Limb (tissue), 2 donors: ENCODE measurements at regions not wholly inside any gene's neighbourhood (a gene's known extent, or its start where the extent isn't known, plus 50 kb on each side); places are given as distances from the start of the nearest gene placed in this dataset.
A peak's percentile ranks its signal among the peaks of the same experiment; 100 is the strongest.

Source experiments
- DNase-seq, 2 donors: peaks; one replicate each; pipeline ENCODE4 v3.0.0-alpha.2; 2016; ENCODE audit errors: extremely low spot score in 2 of 2

DNA sequence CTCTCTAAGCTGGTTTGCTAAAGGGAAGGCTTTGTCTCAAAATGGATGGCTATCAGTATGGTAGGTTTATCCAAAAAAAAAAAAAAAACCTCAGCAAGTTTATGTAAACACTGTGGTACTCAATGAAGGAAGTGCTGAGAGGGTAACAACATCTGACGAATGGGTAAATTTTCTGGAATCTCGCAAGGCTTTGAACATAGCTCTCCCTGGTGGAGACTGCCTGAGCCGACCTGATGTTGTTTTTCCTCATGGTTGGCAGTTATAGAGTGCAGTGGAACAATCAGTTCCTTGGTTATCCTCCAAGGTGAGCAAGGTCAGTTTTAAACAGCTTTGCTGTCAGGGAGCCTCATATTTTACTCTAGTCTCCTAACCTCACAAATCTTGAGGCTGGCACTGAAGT, 94.6 kb downstream of the ZPLD1 start:
- no peak for DNase-seq

DNA sequence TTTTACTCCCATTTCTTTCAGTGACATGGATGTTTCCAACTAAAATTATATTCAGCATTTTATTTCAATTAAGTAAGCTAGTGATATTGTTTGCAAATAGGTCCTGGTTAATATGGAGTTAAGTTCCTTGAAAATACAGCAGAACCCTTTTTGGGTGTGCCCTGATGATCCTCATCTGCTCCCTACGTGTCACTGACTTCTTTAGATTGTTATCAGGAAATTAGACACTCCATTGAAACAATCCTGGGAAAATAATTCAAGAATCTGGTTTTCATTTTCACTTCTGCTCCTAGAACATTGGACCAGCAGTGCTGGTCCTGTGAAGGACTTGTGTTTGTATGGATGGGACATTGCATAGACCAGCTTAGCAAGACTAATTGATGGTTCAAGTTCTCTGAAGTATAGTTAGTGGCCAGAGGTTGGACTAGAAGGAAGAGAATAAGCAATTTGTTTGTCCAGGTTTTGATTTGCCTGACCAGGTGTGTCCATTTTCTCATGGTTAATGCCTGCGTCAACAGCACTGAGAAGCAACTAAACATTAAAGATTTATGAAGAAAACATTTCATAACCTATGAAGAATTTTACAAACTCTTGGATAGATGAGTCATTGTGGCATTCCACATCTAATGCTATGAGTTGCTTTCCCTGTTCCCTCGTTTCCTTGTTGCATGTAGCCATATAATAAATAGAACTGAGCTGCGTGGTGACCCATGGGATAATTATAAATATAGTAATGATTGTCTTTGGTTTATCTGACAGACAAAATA, 95.8 kb downstream of the ZPLD1 start:
- DNase-seq = no peak

DNA sequence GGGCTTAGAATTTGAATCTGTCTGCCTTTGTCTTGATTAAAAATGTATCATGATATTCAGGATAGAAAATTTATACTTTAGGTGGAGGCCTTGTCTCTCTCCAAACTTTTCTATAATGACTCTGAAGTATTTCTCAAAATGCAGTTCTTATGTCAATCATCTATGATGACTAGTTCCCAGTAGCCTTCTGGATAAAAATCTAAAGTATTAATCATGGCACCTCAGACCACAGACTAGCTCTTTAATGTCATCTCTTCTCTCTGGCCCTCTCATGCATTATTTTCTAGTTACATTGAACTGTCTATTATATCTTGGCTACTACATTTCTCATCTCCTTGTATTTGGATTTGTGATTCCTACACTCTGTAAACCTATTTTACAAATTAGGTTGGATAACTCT, 96.9 kb downstream of the ZPLD1 start:
- no peak for DNase-seq

DNA sequence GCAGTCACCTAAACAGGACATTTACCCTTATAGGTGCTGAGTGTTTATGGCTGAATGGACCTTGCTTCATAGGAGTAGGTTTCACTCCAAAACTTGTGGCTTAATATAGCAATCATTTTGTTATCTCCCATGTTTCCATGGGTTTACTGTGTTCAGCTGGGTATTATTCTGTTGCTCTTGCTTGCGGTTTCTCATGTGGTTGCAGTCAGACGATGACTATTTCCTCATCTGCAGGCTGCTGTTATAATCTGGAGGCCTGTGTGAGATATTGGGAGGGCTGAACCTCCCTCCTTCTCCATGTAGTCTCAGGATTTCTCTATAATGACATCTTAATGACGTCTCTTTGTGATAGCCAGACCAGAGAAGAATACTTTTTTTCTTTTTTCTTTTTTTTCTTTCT, 98.1 kb downstream of the ZPLD1 start:
- DNase-seq = no peak

DNA sequence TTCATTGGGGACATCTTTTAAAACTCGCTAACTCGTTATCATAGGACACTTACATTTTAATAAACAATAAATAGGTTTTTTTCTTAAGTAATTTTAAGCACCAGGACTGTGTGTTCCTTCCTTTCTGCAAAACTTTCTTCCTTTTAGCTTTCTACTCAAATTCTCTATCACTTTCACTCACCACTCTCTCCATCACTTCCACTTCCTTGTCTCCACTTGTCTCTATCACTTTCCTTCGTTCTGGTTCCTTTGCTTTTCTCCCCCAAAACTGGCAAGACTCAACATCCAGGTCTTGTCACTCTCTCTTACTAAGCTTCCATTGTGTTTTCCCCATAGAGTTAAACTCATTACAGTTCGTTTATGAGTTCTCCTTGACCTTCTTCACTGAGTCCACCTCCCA, 99.0 kb downstream of the ZPLD1 start:
- DNase-seq = no peak

DNA sequence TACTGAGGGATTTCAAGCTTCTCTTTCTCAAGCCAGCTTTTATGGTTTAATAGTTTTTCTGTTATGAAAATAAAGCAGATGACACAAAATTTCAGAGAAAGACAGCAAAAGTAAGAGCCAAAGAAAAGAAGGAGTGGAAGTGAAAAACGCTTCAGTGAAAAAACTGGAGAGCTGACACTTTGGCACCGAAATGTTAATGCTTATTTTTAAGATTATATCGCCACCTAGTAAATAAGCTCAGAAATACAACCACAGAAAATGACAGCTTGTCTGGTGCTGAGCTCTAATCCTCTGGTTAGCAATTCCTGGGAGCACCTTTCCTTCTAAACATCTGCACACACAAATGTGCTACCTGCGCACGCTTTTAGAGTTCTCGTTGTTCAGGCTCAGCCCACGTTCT, 101.6 kb downstream of the ZPLD1 start:
- DNase-seq = peak in 1 of 2 donors; percentile 72

DNA sequence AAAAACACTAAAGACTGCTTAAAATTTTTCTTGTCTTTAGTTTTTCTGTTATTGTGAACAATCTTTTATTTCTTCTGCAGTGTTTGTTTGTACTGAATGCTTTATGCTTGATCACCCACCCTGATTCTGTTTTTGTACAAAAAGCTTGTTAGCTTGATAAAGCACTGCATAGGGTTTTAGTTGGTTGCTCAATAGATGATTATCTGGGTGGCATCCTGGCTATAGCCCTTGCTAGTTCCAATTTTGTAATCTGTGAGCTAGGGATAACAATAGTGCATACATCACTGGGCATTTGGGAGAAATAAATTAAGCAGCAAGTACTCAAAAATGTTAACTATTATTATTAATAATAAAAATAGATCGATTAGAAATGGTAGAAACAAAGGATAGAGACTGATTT, 102.3 kb downstream of the ZPLD1 start:
- DNase-seq = no peak

DNA sequence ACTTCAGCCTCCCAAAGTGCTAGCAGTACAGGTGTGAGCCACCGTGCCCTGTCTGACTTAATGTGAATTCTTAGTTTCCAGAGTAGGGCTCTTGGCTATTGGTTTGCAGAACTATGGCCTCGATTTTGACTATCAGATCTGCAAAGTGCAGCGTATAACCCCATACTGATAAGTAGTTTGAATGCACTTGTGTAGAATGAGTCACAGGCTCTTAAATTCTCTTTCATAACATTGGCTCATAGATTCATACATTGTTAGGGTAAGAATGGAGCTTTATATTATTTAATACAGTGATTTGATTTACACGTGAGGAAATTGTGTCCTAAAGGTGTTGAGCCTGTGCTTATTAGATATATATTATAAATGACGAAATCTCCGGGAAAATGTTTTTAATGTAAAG, 109.9 kb downstream of the ZPLD1 start:
- no peak for DNase-seq

DNA sequence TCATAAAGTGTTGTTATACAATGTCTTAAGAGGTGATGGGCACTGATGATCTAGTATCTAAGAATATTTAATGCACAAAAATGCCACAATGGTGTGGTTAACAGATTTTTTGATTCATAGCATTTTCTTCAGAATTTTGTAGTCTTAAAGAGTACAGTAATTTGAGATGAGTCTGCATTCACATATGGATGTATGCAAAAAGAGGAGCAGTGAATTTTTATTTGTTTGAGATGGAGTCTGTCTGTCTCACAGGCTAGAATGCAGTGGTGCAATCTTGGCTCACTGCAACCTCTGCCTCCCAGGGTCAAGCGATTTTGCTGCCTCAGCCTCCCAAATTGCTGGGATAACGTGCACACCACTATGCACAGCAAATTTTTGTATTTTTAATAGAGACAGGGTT, 110.5 kb downstream of the ZPLD1 start:
- DNase-seq = no peak

DNA sequence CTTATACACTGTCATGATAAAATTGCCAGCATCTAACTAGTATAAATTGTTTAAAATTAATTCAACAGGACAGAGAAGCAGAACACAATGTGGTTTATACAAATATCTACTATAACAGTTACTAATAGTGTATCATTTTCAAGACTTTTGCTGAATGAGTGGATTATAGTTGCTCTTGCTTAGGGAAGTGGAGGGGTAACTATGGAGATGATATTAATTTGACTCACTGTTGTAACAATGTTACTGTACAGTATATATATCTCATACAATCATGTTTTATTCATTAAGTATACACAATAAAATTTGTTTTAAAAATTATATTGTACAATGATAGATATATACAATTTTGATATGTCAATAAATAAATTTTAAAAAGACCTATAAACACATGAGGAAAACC, 119.1 kb downstream of the ZPLD1 start:
- no peak for DNase-seq

DNA sequence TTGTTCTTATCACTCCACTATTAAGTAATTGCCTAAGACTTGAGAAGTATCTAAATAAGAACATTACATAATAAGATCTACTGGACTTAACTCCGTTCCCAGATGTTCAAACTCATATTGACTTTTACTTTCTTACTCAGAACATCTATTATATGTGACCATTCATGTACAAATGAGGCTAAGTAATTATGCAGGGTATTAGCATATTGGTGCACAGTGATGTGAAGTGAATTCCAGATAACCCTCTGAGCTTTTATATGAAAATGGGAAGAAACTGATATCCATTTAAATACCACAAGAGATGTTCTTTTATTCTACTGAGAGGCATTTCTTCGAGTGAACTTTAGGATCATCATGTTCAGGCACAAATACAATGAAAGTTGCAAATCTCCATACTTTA, 135.7 kb downstream of the ZPLD1 start:
- DNase-seq = no peak

DNA sequence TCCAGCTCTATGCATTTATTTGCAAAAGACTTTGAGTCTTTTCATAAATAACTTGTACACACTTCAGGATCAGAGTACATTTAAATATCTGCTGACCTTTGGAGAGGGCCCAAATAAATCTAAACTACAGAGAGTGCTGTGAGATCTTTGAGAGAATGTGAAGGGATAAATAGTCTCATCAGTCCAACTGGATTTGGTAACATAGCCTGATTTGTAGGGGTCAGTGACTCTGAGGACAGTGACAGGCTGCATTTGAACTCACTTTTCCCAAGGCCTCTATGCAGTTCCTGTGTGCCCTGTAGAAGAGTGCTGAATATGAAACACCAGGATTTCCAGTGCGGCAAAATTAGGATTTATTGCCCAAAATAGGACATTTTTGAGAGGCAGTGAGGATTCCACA, 136.2 kb downstream of the ZPLD1 start:
- no peak for DNase-seq

DNA sequence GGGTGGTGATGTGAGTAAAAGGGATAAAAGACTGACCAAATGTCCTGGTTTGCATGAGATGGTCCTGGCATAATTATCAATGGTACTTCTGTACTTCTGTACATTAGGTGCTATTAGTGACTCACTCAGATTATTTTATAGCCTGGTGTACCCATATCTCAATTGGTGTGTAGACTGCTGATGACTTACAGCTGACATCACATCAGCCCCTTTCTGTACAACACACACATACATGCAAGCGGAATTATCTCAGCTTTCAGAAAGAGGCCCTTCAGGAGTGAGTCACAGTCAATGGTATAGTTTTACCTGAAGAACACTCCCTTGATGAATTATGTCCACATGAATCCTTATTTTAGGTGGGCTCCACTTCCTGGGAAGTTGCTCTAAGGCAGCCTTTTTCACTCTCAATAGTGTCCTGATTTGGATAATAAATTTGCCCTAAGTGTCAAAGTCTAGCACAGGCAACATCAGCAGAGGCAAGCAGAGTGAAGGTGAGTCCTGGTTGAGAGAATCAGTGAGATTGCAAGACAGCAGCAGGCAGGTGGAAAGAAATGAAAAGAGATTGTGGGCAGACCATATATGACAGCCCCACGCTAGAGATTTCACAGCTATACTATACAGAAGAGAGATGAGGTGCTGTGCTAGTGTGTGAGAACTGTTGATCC, 137.0 kb downstream of the ZPLD1 start:
- DNase-seq = no peak

DNA sequence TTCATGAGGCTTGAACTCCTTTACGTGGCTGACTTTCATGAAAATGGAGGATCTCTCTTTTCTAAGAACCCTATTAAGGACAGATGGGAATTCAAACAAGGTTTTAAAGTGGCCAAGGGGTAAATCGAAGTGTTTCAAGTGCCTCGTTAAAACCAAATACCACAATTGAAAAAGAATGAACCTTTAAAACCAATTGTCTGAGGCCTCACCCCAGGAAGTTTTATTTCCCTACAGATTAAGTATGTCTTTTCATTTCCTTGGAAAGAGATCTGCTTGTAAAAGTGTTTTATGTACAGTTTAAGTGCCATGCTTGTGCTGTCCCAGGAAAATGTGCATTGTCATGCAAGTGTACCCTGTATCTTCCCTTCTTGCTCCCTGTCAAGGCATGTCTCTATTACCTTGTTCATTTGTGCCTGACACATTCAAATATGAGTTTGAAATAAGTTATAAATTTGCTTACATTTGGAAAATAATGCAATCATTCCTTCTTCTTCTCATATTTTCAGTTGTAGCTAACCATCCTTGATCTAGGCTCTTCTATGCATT, 138.7 kb downstream of the ZPLD1 start:
- DNase-seq = no peak

DNA sequence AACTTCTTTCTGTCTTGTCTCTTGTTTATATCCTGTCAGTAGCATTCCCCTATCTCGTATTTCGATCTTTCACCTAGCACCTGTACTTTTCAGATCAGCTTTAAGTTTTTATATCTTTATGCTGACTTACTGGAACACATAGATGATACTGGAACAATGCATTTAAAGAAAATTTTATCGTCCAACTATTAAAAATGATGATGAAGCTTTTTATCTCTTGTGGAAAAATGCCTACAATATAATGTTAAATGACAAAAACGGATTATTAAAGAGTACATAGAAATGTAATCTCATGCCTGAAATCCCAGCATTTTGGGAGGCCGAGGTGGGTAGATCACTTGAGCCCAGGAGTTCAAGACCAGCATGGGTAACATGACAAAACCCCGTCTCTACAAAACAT, 139.5 kb downstream of the ZPLD1 start:
- DNase-seq = no peak

DNA sequence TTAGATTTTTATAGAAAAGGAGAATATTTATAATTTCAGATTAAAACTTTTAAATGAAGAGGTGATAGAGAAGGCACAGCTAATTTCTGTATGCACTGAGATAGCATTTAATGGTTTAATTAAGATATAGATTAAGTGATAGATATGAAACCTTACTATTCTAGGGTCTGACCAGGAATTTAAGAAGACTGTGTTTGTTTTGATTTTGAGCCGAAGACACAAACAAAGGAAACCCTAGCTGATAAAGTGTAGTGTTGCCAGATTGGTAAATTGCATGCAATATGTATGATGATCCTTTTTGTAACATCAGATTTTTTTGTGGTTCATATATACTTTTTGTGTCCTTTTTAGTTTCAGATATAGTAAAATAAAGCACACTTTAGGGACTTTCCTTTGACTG, 141.8 kb downstream of the ZPLD1 start:
- no peak for DNase-seq

DNA sequence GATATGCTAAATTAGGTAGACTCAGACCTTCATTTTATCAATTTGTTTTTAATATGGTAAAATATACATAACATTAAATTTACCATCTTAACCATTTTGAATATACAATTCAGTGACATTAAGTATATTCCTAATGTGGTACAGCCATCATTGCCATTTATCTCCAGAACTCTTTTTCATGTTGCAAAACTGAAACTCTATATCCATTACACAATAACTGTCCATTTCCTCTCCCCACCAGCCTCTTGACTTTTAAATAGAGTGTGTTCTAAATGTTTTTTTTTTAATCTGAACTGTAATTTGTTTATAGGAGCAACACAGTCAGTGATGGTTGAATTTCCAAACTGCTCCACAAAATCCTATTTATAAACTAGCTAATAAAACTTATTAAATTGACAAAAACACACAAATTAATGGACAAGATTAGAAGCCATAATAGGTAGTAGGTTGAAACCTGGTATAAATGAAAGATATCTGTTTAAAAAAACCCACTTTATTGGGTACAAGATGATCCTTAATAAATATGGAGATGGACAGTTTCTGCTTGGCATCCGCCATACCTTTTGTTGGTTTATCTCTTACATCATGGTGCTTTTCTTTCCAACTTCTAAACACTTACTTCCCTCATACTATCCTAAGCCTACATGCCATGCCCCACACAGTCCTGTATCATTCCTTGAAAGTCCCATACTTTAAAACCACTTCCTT, 142.4 kb downstream of the ZPLD1 start:
- no peak for DNase-seq

DNA sequence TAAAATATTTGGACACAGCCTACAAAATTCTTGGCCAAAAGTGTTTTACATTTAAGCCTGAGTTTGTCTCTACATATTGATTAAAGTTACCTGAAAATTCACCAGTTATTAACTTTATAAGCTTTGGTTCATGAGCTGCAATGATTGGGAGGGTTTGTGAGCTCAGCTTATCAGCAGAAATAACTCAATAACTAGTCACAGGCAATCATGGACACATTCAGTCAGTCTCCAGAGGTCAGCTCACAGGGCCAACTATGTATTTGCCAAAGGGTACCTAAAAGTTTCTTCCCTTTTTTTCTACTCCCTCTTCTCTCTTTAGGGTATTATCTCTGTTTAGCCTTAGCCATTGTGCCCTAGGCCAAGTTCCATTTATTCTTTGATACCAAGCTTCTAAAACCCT, 145.9 kb downstream of the ZPLD1 start:
- DNase-seq = no peak

DNA sequence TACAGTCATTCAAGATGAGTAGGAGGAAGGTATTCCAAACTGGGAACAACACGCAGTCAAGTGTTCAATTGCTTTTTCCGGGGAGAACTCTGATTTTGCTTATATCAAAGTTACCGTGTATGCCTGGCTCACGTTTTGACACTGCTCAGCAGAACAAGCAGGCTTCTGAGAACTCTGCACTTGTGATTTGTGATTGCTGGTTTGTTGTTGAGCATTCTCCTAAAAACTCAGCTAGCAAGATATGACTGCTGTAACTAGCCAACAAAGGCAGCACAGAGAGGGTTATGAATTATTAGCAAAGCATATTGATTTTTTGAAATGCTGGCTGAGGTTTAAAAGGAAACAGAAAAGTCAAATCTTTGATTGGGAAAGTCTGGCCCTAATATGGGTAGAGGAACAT, 151.7 kb downstream of the ZPLD1 start:
- no peak for DNase-seq

DNA sequence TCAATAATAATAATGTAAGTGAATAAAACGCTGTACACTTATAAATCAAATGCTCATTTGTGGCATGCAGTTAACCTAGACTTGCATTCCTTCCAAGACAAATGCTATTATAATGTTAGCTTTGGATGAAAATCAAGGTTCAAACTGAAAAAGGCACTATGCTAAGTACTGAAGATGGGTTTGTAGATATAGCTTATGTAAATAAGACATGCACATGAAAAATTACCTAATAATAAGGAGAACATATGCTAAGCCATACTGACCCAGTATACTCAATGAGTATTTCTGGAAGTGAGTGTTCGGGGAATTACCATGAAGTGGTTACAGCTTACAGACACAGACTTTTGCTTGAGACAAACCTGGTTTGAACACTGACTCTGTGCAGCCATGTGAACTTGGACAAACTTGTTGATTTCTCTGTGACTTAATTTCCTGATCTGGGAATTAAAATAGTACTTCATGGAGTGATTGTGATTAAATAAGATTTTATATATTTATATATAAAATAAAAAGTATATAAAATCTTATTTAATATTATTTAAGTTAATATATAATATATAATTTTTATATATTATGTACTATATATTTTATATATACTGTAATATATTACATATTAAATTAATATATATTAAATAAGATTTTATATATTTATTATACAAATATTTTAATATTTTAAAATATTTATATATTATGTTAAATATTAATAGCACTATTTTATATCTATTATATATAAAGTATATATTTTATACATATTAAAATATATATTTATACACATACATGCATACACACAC, 159.2 kb downstream of the ZPLD1 start:
- DNase-seq = no peak

DNA sequence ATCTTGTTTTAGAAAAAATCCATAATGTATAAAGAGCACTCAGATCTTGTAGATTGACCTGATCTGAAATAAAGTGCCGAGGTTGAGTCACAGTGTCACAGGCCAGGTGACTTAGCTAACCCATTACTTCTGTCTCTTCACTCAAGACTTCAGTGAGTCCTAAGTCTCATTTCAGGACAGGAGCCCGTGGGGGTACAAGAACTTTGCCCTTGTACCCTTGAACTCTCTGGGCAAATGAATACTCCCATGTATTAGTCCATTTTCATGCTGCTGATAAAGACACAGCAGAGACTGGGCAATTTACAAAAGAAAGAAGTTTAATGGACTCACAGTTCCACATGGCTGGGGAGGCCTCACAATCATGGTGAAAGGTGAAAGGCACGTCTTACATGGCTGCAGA, 160.2 kb downstream of the ZPLD1 start:
- DNase-seq = no peak
